ENCODE measurements at regions not wholly inside any gene's neighbourhood (a gene's known extent, or its start where the extent isn't known, plus 50 kb on each side); places are given as distances from the start of the nearest gene placed in this dataset.
A peak's percentile ranks its signal among the peaks of the same experiment; 100 is the strongest.
"Not testable (repeated sequence)": the region's sequence is repeated elsewhere in the genome, so short reads cannot be mapped to it uniquely, and the experiment has no call there.

DNA sequence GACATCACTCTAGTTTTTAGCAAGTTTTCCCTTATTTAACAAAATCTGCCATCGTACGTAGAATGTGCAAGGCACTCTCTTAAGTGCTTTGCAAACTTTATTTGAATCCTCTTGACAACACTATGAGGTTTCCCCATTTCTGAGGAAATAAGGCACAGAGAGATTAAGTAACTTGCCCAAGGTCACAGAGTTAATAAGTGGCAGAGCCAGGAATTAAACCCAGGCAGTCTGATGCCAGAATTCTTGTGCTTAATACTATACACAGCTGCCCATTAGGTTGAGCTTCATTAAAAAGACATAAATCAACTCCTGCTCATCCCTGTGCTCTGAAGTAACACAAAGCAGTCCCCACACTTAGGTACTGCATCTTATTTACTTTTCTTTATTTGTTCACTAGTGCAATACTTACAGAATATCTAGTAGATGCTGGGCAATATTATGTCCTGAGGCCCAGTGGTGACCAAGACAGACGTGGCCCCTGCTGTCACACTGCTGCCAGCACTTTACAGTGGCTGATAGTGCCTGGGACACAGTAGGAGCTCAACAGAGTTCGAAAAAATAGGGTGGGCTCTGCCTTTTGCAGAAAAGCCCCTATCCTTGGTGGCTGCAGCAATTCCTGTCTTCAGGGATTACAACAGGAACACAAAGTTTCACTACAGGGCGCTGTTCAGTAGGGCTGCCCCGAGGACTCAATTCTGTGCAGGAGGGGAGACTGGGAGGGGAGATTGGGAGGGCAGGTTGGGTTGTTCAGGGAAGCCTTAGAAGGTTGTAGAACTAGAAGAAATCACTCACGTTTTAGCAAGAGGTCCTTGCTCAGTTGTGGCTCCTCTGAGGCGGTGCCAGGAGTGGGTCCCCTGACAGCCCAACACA, 138.3 kb upstream of the TPM1 start:
- DNase-seq: no peak
- intact Hi-C loops (cut with DNase I): no loop called here

DNA sequence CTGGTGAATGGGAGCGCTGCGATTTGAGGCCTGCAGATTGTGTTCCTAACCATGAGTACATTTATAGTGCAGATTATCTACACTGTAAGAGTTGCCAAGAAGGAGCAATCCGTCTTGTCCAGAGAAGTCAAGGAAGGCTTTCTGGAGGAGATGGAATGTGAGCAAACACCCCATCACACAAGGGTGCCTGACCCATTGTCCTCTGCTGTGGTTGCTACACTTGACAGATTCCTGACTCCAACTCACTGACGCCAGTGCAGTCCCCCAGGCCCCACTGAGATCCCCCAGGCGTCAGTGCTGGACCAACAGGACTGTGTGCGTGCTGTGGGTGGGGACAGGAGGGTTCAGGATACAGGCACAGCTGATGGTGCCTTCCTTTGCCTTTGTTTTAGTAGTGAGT, 135.9 kb upstream of the TPM1 start:
- DNase-seq: no peak
- intact Hi-C loops (cut with DNase I): no loop called here

DNA sequence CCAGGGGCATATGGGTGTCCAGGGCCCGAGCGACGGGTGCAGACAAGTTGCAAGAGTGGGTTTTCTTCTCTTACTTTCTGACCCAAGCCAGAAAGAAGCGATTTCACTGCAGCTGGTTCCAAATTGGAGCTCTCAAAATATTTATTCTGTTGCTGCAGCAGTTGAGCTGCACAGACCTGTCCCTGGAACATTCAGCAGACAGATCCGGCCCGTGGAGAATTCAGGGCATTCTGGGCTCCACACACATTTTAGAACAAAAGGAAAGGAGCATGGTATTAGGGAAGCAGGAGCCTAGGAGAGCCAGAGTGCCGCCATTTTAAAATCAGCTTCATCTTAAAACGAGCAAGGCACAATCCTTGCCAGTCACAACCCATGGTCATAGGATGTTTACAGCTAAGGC, 135.3 kb upstream of the TPM1 start:
- intact Hi-C loops (cut with DNase I): no loop called here
- DNase-seq: no peak

DNA sequence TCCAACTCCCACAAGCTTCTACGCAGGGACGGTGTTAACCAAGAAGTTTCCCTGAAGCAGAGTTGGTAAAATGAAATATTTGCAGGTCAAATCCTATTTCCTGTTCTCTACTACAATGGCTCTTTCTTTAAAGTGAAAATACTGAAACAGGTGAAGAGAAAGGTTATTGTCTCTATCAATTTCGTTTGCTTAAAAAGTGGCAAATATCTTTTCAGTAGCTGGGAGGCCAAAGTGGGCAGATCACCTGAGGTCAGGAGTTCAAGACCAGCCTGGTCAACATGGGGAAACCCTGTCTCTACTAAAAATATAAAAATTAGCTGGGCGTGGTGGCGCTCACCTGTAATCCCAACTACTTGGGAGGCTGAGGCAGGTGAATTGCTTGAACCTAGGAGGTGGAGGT, 134.2 kb upstream of the TPM1 start:
- intact Hi-C loops (cut with DNase I); DNase-seq: not testable (repeated sequence)

DNA sequence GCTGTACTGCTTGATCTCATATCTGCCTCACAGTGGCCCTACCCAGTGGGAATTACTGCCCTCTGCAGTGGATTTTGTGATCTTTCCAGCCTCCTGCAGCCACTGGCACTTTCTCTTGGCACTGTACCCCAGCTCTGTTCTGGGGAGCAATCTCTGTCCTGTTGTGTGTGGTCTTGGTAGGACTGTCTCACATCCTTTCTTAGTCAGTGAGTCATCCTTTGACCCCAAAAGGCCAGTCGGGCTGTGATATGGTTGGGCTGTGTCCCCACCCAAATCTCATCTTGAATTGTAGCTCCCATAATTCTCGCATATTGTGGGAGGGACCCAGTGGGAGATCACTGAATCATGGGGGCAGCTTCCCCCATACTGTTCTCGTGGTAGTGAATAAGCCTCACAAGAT, 133.3 kb upstream of the TPM1 start:
- intact Hi-C loops (cut with DNase I): no loop called here
- DNase-seq: no peak

DNA sequence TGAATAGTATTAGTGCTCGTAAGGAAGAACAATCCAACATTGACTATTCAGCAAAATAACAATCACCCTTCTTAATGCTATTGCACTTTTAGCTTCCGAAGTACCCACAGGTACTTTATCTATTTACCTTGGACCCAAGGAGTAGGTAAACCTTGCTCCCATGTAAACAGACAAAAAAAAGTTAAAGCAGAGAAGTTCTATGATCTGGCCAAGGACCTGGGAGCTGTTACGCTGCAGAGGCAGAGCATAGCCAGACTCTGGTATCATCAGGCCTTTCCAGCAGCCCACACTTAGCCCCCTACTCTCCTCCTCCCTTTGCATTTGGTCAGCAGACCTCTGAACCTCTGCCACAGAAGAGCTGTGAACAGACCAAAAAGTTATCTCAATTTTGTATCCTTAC, 130.3 kb upstream of the TPM1 start:
- intact Hi-C loops (cut with DNase I): no loop called here
- DNase-seq: no peak

DNA sequence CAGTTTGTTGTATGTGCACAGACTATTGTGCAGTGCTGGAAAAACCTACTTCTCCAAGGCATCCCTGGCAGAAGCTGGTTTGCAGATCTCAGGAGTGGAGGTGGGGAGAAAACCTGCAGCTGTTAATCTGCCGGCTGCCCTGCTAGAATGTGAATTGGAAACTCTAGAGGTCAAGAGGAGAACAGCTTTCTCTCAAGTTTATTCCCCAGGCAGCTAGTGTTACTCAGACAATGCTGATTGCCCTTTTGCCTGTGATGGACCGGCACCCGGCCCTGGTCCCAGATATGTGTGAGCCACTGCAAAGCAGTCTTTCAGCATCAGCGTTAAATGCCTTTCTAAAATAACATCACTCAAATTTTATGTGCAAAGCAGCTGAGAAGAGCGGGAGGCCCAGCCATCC, 129.7 kb upstream of the TPM1 start:
- DNase-seq: no peak
- intact Hi-C loops (cut with DNase I): no loop called here

DNA sequence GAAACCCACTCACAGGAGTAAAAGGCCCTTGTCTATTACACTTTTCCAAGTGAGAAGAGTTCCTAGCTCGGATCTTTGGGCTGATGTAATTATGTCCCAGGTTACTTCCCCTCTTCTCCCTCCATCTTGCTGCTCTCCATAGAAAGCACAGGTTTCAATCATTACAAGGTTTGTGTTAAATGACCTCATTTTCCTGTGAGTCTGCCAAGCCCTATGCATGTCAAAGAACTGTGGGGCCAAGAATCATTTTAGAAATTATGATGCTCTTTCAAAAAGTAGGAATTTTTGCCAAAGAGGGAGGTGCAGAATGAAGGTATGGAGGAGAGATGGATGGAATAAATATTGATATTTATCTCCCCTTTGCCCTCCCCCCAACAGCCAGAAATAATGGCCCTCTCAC, 129.3 kb upstream of the TPM1 start:
- no peak for DNase-seq
- intact Hi-C loops (cut with DNase I): no loop called here

DNA sequence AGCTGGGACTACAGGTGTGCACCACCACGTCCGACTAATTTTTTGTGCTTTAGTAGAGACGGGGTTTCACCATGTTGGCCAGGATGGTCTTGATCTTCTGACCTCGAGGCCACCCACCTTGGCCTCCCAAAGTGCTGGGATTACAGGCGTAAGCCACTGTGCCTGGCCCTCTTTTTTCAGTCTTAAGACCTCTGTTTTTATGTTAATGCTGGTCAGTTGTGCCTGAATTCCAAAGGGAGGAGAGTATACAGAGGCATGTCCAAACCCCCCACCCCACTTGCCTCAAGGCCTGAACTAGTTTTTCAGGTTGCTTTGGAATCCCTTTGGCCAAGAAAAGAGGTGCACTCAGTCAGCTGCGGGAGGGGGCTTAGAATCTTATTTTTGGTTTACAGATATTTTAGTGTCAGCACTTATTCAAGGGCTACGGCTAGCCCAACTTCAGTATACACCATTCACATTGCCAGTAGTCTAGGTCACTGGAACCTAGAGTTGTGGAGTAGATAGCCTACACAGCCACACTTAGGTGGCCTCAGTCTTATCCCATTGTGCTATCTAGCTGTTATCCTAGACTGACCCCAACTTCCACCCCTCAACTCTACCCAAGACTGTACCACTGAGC, 128.0 kb upstream of the TPM1 start:
- no peak for DNase-seq
- intact Hi-C loops (cut with DNase I): no loop called here

DNA sequence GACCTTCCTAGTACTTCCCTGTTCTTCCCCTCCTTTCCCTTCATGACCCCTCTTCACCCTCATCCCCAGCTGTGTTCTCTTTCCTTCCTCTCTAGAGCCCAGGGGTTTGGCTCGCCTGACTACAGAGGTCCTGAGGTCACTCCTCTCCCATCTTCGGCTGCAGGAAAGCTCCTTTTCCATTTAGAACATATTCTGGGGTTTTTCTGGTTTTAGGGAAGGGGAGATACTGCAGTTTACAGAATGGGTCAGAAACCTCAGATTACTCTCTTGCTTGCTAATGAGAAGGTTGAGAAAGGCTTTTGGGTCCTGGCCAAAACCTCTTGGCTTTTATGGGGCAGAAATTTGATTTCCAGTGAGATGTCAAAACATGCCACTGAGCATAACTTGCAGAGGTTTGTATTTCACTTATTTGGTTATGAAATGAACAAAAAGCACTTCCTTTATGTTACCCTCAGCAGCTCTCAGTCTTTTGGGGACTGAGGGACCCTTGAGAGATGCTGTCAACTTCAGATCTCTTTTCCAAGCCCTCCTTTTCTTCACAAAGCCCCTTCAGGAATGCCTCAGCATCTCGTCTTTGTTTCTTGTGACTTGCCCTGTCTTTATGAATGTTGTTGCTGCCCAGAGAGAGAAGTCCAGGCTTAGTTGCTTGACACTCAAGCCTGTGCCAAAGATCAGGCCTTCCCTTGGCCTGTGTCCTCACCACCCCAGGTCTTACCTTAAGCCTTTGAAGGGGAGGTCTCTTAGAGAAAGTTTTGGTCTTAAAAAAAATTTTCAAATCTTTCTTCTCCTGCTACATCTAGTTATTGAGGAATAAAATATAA, 121.7 kb upstream of the TPM1 start:
- intact Hi-C loops (cut with DNase I): no loop called here

DNA sequence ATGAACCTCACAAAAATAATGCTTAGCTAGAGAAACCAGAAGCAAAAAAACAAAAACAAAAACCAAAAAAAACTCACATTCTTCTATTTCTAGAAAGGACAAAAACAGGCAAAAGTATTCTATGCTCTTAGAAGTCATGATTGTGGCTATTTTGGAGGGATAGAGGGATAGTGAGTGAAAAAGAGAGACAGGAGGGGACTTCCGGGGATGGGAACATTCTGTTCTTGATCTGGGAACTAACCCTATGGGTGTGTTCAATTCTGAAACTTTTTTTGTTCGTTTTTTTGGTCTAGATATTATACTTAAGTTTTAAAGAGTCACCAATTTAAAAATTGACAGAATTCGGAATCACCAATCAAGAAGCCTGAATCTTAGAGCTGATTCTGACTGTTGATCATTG, 120.0 kb upstream of the TPM1 start:
- intact Hi-C loops (cut with DNase I): no loop called here
- DNase-seq: no peak

More for the DNA sequence above, 121.7 kb upstream of the TPM1 start:
- no peak for DNase-seq

DNA sequence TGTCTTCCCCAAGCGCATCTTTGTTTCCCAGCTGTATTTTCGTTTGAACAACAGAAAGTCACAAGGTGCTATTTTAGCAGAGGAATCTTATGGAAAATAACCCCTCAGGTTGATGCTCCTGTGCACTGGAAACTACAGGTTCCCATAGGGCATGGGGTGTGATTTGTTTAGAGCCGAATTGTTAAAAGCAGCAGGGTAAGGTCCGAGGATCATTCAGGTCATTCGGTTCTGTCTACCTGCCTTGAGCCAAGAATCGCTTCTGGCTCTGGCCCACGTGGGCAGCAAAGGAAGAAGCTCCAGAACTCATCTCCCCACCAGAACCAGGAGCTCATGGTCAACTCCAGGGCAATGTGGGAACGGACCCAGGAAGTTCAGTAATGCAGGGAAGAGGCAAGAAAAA, 116.7 kb upstream of the TPM1 start:
- DNase-seq: no peak
- intact Hi-C loops (cut with DNase I): no loop called here

DNA sequence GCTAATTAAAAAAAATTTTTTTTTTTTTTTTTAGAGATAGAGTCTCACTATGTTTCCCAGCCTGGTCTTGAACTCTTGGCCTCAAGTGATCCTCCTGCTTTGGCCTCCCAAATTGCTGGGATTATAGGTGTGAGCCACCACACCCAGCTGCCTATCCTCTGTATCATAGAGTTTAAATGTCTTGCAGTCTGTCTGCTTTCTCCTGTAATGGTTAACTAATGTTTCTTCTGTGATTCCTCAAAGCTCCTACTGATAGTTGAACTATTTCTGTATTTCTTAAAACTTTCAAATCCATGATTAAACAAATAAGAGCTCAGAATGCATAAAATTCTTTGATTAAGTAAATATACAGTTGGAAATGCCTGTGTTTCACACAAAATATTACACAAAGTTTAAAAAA, 115.4 kb upstream of the TPM1 start:
- no peak for DNase-seq
- intact Hi-C loops (cut with DNase I): no loop called here

DNA sequence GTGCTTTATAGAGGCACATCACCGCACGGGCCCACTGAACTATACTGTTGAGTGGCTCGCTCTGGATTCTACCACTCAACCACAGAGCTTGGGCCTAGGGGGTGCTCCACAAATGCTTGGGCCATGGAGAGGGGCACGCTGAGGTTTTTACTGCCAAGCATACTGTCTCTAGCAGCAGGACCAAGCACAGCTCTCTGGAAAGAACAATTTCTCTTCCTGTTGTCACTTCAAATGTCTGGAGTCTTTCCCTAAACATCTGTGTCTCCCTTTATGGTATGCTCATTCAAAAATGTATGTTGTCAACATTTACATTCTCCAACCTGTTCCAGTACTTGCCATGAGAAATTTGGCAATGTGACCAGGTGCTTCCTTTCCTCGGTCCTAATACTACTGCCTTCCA, 114.7 kb upstream of the TPM1 start:
- intact Hi-C loops (cut with DNase I): no loop called here
- no peak for DNase-seq

DNA sequence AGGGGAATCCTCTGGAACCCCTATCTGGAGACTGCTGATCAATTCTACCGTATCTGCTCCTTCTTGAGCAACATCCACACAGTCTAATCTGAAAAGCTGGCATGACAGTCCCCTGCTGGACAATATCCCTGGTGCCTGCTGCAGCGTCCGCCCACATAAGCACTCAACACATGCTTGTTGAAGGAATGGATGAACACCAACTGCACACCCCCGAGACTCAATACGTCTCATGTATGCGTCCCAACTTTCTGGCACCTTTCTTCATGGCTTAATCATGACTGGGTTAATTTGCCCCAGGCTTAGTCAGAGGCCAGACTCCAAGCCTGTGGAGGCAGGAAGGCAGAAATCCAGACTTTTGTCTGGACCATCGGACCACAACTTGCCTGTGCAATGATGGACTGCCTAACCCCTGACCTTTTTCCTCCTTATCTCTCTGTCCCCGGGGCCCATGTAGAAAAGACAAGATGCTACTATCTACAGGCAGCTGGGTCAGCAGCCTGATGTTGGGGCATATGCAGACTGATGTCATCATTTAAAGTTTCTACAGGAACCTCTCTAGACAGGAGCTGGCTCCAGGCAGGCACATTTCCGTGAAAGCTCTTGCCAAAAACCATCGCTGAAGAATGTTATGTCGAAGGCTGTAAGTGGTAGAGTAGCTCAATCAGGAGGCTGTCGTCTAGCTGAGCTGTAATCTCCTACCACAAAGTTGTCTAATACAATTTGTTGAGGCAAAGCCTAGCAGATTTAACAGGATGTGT, 114.1 kb upstream of the TPM1 start:
- intact Hi-C loops (cut with DNase I): no loop called here
- peak in 4 of 10 donors; percentile 45 to 88 (median 50) for DNase-seq

DNA sequence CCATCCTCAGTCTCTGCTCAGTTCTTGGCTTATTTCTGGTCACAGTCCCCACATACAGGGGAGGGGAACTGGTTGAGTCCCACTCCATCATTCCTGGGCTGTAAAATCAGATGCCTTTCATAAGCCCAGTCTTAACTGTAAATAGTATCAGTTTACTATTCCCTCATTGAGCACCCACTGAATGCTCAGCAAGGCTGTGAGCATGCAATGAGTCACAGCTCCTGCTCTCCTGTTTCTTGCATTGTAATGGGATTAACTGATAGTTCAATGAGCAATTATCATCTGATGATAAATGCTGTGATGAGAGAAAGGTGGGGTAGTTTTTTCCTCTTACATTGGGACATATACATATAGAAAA, 113.6 kb upstream of the TPM1 start:
- DNase-seq: no peak

DNA sequence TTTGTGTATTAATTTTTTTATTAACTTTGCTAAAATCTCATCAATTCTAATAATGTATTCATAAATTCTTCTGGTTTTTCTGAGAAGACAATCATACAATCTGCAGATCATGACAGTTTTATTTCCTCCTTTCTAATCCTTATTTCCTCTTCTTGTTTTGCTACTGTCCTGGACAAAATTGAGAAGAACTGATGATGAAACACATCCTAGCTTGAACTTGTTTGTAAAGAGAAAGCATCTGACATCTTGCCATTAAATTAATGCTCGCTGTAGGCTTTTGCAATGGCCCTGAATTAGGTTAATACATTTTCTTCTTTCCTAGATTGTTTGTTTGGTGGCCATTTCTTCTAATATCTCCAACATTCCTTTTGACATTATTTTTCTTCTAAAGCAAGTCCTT, 110.9 kb upstream of the TPM1 start:
- intact Hi-C loops (cut with DNase I): no loop called here
- no peak for DNase-seq

More for the DNA sequence above, 113.6 kb upstream of the TPM1 start:
- intact Hi-C loops (cut with DNase I): no loop called here

DNA sequence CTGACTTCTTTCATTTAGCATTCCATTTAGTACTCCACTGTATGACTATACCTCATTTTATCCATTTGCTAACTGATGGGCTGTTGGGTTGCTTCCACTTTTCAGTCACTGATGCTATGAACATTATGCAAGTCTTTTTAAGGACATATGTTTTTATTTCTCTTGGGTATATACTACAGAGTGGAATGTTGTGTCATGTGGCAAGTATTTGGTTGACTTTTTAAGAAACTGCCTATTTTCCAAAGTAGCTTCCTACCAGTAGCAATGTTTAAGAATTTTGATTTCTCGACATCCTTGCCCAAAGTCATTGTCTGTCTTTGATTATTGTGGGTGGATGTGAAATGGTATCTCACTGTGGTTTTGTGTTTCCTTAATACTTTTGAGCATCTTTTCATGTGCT, 110.1 kb upstream of the TPM1 start:
- no peak for DNase-seq
- intact Hi-C loops (cut with DNase I): no loop called here

DNA sequence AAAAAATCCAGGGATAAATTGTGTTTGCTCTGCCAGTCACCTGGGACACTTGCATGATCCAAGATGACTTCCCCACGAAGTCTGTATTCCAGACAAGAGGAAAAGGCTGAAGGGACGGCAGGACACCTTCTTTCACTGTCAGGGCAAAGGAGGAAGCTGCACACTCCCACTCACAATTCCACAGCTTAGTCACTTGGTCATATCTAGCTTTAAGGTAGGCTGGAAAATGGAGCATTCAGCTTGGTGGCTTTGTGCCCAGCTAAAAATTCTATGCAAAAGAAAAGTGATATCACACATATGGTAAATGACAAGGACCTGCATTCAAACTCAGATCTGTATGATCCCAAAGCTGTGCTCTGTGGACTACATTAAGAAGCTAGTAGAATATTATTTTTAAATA, 109.2 kb upstream of the TPM1 start:
- DNase-seq: no peak
- intact Hi-C loops (cut with DNase I): no loop called here

DNA sequence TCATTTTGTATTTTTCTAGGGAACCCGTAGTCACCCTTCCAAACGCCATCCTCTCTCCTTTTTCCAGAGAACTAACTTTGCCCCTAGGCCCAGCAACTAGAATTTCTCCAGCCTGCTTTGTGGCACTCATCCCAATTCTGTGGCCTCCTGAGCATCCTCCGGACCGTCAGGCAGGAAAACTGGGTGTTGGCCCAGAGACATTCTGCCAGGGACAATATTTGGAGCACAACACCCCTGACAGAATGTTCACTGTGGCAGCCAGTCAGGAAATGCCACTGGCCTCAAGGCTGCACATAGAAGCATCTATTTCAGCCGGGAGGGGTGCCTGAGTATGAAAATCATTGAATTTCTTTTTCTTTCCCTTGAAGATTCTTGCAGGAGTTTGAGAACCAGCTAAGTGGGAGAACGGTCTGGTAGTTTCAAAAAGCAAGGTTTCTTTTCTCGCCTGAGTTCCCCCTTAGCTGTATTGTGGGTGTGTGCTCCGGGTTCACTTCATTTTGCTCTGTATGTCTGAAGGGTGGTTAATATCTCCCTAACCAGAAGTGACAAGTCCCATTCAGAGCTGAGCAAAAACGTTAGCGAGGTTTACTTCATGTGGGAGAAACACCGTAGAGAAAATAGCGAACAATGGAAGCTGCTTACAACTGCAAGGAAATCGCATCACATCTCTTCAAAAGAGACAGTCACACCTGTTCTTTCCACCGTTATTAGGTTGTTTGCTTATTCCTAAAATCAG, 108.1 kb upstream of the TPM1 start:
- intact Hi-C loops (cut with DNase I): no loop called here
- DNase-seq: no peak

All from posterior cingulate gyrus (tissue), 11 donors.